ENCODE measurements at regions not wholly inside any gene's neighbourhood (a gene's known extent, or its start where the extent isn't known, plus 50 kb on each side); places are given as distances from the start of the nearest gene placed in this dataset.
"Not testable (repeated sequence)": the region's sequence is repeated elsewhere in the genome, so short reads cannot be mapped to it uniquely, and the experiment has no call there.

DNA sequence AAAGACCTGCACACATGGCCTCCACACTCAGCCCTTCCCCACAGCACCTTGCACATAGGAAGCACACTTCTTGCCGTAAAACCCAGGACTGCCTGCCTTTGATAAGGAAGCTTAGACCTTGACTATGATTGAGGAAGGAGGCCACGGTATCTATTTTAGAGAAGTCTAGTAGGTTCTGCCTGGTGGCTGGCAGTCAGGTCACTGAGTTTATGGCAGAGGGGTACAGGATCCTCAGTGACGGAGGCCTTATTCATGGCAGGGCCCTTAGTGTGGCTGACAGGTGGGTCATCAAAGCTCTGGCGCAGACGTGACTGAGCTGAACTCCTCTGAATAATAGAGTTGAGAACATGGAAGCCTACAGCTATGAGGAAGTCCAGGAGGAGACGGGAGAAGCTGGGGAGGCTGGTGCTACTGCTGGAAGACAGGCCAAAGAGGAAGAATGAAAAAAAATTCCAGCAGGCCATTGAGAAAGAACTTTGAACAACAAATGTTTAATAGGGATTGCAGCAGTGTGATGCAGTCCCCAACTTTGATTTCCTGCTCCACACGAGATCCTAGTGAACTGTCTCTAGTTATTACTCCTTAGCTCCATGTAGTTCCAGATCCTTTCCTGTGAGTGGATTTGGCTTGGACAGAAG lies 142.8 kb downstream of the BCL2L11 start:
- not testable (repeated sequence) for H3K4me3 ChIP-seq (ENCODE audit: low read length); H3K27ac Mint-ChIP-seq; H3K36me3 ChIP-seq (ENCODE audit: control insufficient read depth, insufficient read depth, low read length); H3K9me3 Mint-ChIP-seq; H3K4me3 Mint-ChIP-seq; H3K4me1 Mint-ChIP-seq; H3K9me3 ChIP-seq (ENCODE audit: control insufficient read depth, low read length); H3K27me3 Mint-ChIP-seq (ENCODE audit: insufficient read depth); H3K9ac ChIP-seq (ENCODE audit: extremely low read depth, low read length, poor library complexity, severe bottlenecking); H3K36me3 Mint-ChIP-seq (ENCODE audit: low read depth); H3K27me3 ChIP-seq (ENCODE audit: control insufficient read depth, insufficient read depth, low read length, poor library complexity, severe bottlenecking); H3K4me1 ChIP-seq (ENCODE audit: control insufficient read depth, insufficient read depth, low read length); H3K27ac ChIP-seq (ENCODE audit: low read depth, low read length); DNase-seq
- WGBS, 2 experiments (ENCODE audit: insufficient coverage in 1 of 2, insufficient read length in 1 of 2): no CpG with 5 or more reads among the region's 7 CpGs

DNA sequence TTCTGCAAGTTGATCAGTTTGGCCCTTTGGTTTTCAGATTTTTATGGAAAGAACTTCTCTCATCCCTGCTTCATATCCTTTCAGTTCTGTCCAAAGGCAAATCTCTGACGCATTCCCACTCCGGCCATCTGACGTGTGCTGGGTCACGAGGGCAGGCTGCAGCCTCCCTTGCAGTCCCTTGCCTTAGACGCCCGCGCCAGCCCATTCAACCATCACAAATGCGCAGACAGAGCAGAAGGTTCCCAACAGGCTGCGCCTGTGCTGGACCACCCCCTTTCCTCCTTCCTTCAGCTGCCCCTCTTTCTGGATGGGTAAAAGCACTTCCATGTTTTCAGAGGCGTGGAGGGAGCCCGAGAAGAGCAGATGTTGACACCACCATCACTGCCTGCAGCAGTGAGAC lies 144.2 kb downstream of the BCL2L11 start:
- not testable (repeated sequence) for H3K36me3 ChIP-seq (ENCODE audit: control insufficient read depth, insufficient read depth, low read length); H3K27me3 Mint-ChIP-seq (ENCODE audit: insufficient read depth); H3K27ac Mint-ChIP-seq; H3K9ac ChIP-seq (ENCODE audit: extremely low read depth, low read length, poor library complexity, severe bottlenecking); H3K27ac ChIP-seq (ENCODE audit: low read depth, low read length); H3K36me3 Mint-ChIP-seq (ENCODE audit: low read depth); H3K4me3 Mint-ChIP-seq; H3K27me3 ChIP-seq (ENCODE audit: control insufficient read depth, insufficient read depth, low read length, poor library complexity, severe bottlenecking); H3K9me3 ChIP-seq (ENCODE audit: control insufficient read depth, low read length); H3K9me3 Mint-ChIP-seq; H3K4me3 ChIP-seq (ENCODE audit: low read length); H3K4me1 Mint-ChIP-seq; H3K4me1 ChIP-seq (ENCODE audit: control insufficient read depth, insufficient read depth, low read length)
- DNase-seq: peak; percentile 24
- WGBS, 2 experiments (ENCODE audit: insufficient coverage in 1 of 2, insufficient read length in 1 of 2): 94 to 96% methylated on average over 4 to 9 of the region's 11 CpGs

DNA sequence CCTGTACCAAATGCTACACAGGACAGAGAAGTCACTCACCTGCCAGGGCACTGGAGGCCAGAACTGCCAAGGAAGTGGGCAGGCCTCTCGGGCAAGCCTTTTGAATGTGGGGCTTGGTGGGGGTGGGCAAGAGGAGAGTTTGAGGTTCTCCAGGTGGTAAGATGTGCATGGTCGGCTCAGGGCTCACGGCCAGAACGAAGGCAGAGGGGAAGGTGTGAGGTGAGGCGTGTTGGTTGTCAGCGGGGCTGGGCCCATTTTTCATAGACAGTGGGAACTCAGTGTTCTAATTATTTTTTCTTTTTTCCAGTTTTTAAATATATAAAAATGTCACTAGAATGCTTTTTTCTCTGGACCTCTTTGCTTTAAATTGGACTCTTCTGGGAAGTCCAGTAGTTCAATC lies 145.8 kb downstream of the BCL2L11 start:
- not testable (repeated sequence) for H3K27ac Mint-ChIP-seq; H3K4me3 ChIP-seq (ENCODE audit: low read length); H3K9me3 ChIP-seq (ENCODE audit: control insufficient read depth, low read length); H3K27me3 ChIP-seq (ENCODE audit: control insufficient read depth, insufficient read depth, low read length, poor library complexity, severe bottlenecking); H3K27me3 Mint-ChIP-seq (ENCODE audit: insufficient read depth); H3K36me3 ChIP-seq (ENCODE audit: control insufficient read depth, insufficient read depth, low read length); H3K36me3 Mint-ChIP-seq (ENCODE audit: low read depth); H3K9ac ChIP-seq (ENCODE audit: extremely low read depth, low read length, poor library complexity, severe bottlenecking); H3K9me3 Mint-ChIP-seq; H3K4me1 ChIP-seq (ENCODE audit: control insufficient read depth, insufficient read depth, low read length); H3K4me1 Mint-ChIP-seq; H3K27ac ChIP-seq (ENCODE audit: low read depth, low read length); H3K4me3 Mint-ChIP-seq
- peak; percentile 5 for DNase-seq
- WGBS, 2 experiments (ENCODE audit: insufficient coverage in 1 of 2, insufficient read length in 1 of 2): 84 to 100% methylated on average over 1 to 4 of the region's 6 CpGs

DNA sequence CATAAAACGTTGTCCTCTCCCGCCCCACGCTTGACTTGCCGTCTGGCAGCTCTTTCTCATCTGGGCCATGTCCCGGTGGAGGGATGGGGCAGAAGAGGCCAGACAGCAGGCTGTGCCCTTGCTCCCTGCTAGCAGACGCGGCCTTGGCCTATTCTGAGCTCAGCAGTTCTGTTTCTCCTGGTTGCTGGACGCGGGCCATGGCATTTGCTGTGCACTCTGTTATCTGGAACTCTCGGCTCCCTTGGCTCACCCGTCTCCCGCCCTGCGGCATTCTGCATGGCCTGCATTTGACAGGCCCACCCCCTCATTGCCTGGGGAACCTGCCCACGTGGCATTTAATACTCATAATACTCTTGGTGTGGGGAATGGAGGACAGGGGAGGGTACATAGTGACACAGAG lies 146.3 kb downstream of the BCL2L11 start:
- H3K27me3 Mint-ChIP-seq (ENCODE audit: insufficient read depth); H3K27ac Mint-ChIP-seq: not testable (repeated sequence)
- peak; percentile 17 for DNase-seq

DNA sequence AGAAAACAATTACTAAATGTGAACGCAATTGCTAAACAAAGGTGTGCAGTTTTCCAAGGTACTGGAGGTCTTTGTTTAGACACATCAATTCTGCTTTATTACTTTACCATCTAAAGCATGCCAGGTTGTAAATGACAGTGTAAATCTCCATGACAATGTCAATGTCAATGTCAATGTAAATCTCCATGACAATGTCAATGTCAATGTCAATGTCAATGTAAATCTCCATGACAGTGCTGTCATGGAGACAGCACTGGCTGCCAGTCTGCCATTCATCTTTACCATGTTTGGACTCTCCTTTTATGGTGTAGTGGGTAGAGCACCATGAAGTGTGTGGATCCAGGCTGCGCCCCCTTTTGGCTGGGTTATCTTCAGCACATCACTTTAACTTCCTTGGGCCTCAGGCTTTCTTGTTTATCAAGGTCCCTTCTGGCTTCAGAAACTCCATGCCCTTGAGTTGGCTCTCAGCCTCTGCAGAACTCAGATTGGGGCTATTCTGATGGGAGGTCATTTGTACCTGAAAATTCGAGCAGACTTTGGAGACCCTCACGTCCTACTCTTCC lies 149.1 kb downstream of the BCL2L11 start:
- H3K27me3 ChIP-seq (ENCODE audit: control insufficient read depth, insufficient read depth, low read length, poor library complexity, severe bottlenecking); H3K36me3 ChIP-seq (ENCODE audit: control insufficient read depth, insufficient read depth, low read length); H3K9me3 Mint-ChIP-seq; H3K27ac ChIP-seq (ENCODE audit: low read depth, low read length); H3K9me3 ChIP-seq (ENCODE audit: control insufficient read depth, low read length); H3K4me1 ChIP-seq (ENCODE audit: control insufficient read depth, insufficient read depth, low read length); DNase-seq; H3K4me3 ChIP-seq (ENCODE audit: low read length); H3K27me3 Mint-ChIP-seq (ENCODE audit: insufficient read depth); H3K9ac ChIP-seq (ENCODE audit: extremely low read depth, low read length, poor library complexity, severe bottlenecking); H3K4me1 Mint-ChIP-seq; H3K27ac Mint-ChIP-seq; H3K36me3 Mint-ChIP-seq (ENCODE audit: low read depth); H3K4me3 Mint-ChIP-seq: not testable (repeated sequence)
- WGBS, 2 experiments (ENCODE audit: insufficient coverage in 1 of 2, insufficient read length in 1 of 2): no CpG with 5 or more reads among the region's 4 CpGs

More for the DNA sequence above, 146.3 kb downstream of the BCL2L11 start:
- not testable (repeated sequence) for H3K4me1 Mint-ChIP-seq; H3K4me3 ChIP-seq (ENCODE audit: low read length); H3K9me3 Mint-ChIP-seq; H3K36me3 ChIP-seq (ENCODE audit: control insufficient read depth, insufficient read depth, low read length); H3K9me3 ChIP-seq (ENCODE audit: control insufficient read depth, low read length); H3K4me3 Mint-ChIP-seq; H3K27me3 ChIP-seq (ENCODE audit: control insufficient read depth, insufficient read depth, low read length, poor library complexity, severe bottlenecking); H3K27ac ChIP-seq (ENCODE audit: low read depth, low read length); H3K4me1 ChIP-seq (ENCODE audit: control insufficient read depth, insufficient read depth, low read length); H3K9ac ChIP-seq (ENCODE audit: extremely low read depth, low read length, poor library complexity, severe bottlenecking); H3K36me3 Mint-ChIP-seq (ENCODE audit: low read depth)
- 89% methylated on average over 13 of the region's 14 CpGs; no CpG with 5 or more reads in 1 of the 2 experiments for WGBS, 2 experiments (ENCODE audit: insufficient coverage in 1 of 2, insufficient read length in 1 of 2)

DNA sequence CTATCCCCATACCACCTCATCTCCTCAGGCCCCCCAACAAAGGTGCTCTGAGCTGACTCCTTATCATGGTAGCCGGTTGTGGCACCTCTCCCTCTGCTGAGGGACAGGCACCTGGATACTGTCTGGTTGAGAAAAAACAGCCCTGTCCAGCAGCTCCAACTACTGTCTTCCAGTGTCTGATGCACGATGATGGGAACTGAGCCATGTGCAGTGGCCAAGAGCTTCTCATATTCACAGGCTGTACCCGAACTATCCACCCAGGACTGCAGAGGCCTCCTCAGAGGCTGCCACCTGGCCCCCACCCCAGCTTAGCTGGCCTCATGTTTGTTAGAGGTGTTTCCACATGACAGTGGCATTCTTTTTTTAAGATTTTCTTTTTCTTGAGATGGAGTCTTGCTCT lies 149.9 kb downstream of the BCL2L11 start:
- not testable (repeated sequence) for H3K27me3 Mint-ChIP-seq (ENCODE audit: insufficient read depth); H3K9me3 ChIP-seq (ENCODE audit: control insufficient read depth, low read length); H3K27ac ChIP-seq (ENCODE audit: low read depth, low read length); H3K9me3 Mint-ChIP-seq; H3K4me3 Mint-ChIP-seq; DNase-seq; H3K27ac Mint-ChIP-seq; H3K36me3 Mint-ChIP-seq (ENCODE audit: low read depth); H3K4me1 Mint-ChIP-seq; H3K4me3 ChIP-seq (ENCODE audit: low read length); H3K9ac ChIP-seq (ENCODE audit: extremely low read depth, low read length, poor library complexity, severe bottlenecking); H3K36me3 ChIP-seq (ENCODE audit: control insufficient read depth, insufficient read depth, low read length); H3K4me1 ChIP-seq (ENCODE audit: control insufficient read depth, insufficient read depth, low read length); H3K27me3 ChIP-seq (ENCODE audit: control insufficient read depth, insufficient read depth, low read length, poor library complexity, severe bottlenecking)
- WGBS, 2 experiments (ENCODE audit: insufficient coverage in 1 of 2, insufficient read length in 1 of 2): 75% methylated on average over 1 of the region's 3 CpGs; no CpG with 5 or more reads in 1 of the 2 experiments

DNA sequence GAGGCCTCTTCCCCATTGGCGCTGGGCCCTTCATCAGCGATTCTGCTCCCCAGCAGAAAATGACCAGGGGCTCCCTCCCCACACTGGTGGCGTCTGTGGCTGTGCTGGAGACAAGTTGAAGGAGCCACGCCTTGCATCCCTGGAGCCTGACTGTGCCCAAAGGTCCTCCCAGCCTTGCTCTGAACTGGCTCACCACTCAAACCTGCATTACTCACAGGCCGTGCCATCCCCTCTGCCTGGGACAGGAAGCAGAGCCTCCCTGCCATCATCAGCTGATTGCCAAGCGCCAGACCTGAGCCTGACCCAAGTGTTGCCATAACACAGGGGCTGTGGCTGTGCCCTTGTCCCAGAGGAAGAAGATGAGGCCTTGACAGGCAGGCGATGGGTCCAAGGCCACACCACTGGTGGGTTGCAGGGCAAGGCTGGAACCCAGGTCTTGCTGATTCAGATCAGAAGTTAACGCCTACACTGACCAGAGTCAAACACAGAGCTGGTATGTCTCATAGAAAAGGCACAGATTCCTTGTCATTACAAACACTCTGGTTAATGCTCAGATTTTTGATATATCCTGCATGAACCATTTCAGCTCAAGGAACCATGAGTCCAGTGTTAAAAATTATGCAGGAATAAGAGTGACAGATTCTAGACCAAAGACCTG lies 151.1 kb downstream of the BCL2L11 start:
- WGBS, 2 experiments (ENCODE audit: insufficient coverage in 1 of 2, insufficient read length in 1 of 2): 91% methylated on average over 4 of the region's 8 CpGs; no CpG with 5 or more reads in 1 of the 2 experiments
- not testable (repeated sequence) for H3K27ac ChIP-seq (ENCODE audit: low read depth, low read length); DNase-seq; H3K4me1 Mint-ChIP-seq; H3K36me3 ChIP-seq (ENCODE audit: control insufficient read depth, insufficient read depth, low read length); H3K9me3 Mint-ChIP-seq; H3K27ac Mint-ChIP-seq; H3K4me1 ChIP-seq (ENCODE audit: control insufficient read depth, insufficient read depth, low read length); H3K4me3 Mint-ChIP-seq; H3K9ac ChIP-seq (ENCODE audit: extremely low read depth, low read length, poor library complexity, severe bottlenecking); H3K27me3 Mint-ChIP-seq (ENCODE audit: insufficient read depth); H3K27me3 ChIP-seq (ENCODE audit: control insufficient read depth, insufficient read depth, low read length, poor library complexity, severe bottlenecking); H3K4me3 ChIP-seq (ENCODE audit: low read length); H3K9me3 ChIP-seq (ENCODE audit: control insufficient read depth, low read length); H3K36me3 Mint-ChIP-seq (ENCODE audit: low read depth)
